NCI-H1048 (cell line): ENCODE measurements at regions not wholly inside any gene's neighbourhood (a gene's known extent, or its start where the extent isn't known, plus 50 kb on each side); places are given as distances from the start of the nearest gene placed in this dataset.

ENCODE experiments used
- DNase-seq: peaks from one replicate; lab custom pipeline; 2025; lab: John Stamatoyannopoulos, UW

- no peak for DNase-seq
Observed at GRCh38 chr3:168157099-168157700, 61.5 kb upstream of the GOLIM4 start.

- DNase-seq = no peak
Observed at GRCh38 chr3:168156479-168156878, 60.8 kb upstream of the GOLIM4 start.

DNA sequence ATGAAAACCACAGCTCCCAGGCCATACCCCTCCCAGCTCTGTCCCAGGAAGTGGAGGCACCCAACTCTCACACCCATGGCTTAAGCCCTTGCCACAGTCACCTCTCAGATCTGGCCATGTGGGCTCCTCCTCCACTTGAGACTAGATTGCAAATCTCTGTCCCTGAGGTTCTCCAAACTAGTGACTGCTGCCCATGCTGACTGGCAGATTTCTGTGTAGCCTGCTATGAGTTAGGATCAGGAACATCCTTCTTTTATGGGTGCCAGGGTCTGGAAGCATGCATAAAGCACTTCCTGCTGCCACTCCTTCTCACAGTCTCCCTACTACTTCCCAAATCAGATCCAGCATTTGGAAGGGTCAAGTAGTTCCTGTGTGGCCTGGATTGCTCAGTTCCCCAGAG lies 59.6 kb upstream of the GOLIM4 start:
- no peak for DNase-seq

DNA sequence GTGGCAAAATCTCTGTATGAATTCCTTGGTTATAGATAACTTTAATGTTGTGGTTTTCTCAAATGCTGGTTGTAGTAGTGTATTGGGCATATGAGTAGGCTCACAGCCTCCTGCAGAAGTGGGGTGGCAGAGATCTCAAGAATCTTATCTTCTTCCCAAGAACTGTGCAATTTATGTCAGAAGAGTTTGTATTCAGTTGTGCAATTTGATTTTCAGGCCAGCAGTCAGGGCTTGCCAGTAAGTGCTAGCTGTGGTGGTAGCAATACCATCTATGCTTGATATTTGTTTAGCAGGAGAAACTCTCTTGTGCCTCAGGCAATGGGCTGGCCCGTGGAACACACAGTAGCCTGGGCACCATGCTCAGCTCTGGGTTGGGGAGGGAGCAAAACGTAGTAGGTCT lies 58.4 kb upstream of the GOLIM4 start:
- no peak for DNase-seq

DNA sequence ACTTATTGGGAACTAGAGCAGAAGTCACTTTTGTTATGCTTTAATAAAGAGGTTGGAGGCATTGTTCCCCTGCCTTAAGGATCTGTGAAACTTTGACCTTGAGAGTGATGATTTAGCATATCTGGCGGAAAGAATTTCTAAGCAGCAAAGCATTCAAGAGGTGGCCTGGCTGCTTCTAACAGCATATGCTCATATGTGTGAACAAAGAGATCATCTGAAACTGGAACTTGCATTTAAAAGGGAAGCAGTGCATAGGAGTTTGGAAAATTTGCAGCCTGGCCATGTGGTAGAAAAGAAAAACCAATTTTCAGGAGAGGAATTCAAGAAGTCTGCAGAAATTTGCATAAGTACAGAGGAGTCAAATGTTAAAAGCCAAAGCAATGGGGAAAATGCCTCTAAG lies 56.4 kb upstream of the GOLIM4 start:
- no peak for DNase-seq
